GM23248 (cell line): ENCODE measurements at regions not wholly inside any gene's neighbourhood (a gene's known extent, or its start where the extent isn't known, plus 50 kb on each side); places are given as distances from the start of the nearest gene placed in this dataset.

Source experiments
- EZH2 ChIP-seq: fragments of 200-600 bp; sonication (generic); IDR thresholded peaks from 2 replicates; pipeline ENCODE4 v1.6.1; 2018; ENCODE audit warnings: antibody characterized with exemption, mild to moderate bottlenecking; ENCODE audit not compliant: insufficient read depth, poor library complexity, severe bottlenecking
- EZH2phosphoT487 ChIP-seq: fragments of 200-600 bp; sonication (generic); IDR thresholded peaks from 2 replicates; pipeline ENCODE4 v1.6.1; 2018; ENCODE audit warnings: antibody characterized with exemption, moderate library complexity, mild to moderate bottlenecking, low read depth; ENCODE audit not compliant: insufficient read depth

GRCh38 chr9:96109680-96110351 lies 192.2 kb downstream of the HSD17B3 start:
- TF ChIP-seq EZH2 (no peak), EZH2phosphoT487 (no peak)
